ENCODE measurements at regions not wholly inside any gene's neighbourhood (a gene's known extent, or its start where the extent isn't known, plus 50 kb on each side); places are given as distances from the start of the nearest gene placed in this dataset.

- no peak for DNase-seq (ENCODE audit: low spot score)
These were observed 343.3 kb upstream of the RPS6KA3 start for GRCh38 chrX:20609916-20610415.

DNA sequence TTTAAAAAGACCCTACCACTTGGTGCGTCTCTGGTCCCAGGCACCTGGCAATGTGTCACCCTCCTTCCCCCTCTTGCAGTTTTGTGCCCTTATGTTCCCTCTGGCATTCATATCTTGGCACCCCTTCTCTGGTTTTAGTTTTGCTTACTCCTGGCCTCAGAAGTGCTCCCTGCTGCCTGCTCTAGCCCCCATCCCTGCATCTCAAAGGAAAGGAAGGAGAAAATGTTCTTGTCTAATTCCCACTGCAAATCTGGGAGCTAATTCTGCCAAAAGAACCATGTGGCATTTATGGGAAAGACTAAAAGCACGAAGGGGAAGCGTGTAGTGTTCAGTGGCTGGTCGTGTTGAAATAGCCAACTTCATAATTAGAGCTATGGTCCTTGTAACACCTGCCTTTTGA is 340.1 kb upstream of the RPS6KA3 start:
- no peak for DNase-seq (ENCODE audit: low spot score)

- no peak for DNase-seq (ENCODE audit: low spot score)
These were observed 330.1 kb upstream of the RPS6KA3 start for GRCh38 chrX:20596856-20597255.

GRCh38 chrX:20595928-20596575 is 329.3 kb upstream of the RPS6KA3 start:
- DNase-seq (ENCODE audit: low spot score) = no peak

GRCh38 chrX:20594985-20595384 is 328.3 kb upstream of the RPS6KA3 start:
- DNase-seq (ENCODE audit: low spot score) = no peak

DNA sequence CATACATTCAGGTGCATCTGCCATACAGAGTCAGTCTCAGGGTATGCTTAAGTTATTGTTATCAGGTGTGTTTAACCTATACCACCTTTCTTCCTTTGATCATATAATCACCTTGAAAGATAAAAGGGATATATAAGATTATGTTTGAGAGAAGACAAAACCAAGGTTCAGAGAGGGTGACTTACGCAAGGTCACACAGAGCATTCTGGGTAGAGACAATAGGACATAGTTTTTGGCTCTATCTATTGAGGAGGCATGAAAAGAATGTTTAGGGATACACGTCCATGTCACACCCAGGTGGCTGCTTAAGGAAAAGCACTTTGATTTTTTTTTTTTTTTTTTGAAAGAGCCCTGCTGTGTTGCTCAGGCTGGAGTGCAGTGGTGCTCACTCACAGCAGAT is 327.1 kb upstream of the RPS6KA3 start:
- no peak for DNase-seq (ENCODE audit: low spot score)

DNA sequence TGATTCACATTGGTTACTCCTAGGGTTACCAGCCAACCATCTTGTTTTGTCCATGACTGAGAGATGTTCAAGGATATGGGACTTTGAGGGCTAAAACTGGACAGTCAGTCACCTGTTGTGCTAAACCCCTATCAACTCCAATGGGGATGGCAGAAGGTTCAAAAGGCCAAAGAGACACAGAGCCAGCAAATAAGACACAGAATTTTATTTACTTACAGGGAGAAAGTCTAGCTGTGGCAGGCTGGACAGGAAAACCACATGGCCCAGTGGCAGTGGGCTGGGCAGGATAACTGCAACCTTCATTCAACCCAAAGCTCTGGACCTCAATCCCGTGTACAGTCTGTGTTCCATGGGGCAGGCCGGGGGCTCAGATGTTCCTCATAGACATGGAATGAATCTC is 326.7 kb upstream of the RPS6KA3 start:
- DNase-seq (ENCODE audit: low spot score) = no peak

DNA sequence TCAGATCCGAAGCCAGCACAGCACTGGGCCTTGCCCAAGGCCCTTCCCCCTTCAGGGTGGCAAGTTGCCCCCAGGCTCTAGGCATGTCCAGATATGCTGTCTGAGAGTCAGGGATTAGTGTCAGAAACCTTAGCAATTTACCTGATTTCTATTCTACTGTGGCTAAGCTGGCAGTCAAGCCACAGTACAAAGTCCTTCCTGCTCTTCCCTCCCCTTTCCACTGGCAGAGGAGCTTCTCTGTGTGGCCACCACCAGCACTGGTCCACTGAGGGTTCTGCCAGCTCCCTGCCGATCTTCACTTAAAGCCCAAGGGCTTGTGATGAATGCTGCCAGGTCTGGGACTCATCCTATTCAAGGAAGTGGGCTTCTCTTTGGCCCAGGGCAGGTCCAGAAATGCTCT is 324.5 kb upstream of the RPS6KA3 start:
- no peak for DNase-seq (ENCODE audit: low spot score)

DNA sequence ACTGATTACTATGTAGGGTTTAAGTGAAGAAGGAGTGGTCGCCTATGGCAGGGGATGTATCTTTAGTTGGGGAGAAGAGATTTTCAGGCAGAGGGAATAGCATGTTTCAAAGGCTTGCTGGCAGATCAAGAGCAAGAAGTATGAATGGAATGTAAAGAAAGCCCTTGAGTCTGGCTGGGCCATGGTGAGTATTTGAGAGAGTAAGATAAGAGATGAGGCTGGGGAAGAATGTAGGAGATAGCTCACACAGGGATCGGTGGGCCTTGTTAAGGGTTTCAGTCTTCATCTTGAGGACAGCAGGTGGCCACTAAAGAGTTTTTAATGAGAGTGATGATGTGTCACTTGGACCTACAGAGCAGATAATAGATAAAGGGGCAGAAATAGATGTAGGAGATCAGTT is 319.1 kb upstream of the RPS6KA3 start:
- DNase-seq (ENCODE audit: low spot score) = no peak

DNA sequence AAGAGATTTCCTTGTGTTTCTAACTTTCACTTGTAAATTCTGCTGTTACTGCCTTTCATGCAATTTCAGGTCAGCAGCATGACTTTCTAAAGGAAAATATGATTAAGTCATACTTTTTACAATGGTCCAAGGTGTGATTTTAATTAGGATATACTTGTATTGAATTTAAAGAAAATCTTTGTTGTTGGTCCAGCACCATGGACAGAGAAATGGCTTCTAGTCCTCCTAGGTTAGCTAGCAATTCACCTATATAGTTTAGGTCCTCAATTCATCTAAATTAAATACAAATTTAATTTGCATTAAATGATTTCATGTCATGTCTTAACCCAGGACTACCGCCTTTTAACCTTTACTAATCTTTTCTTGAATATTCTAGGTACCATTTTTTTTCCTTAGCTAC is 304.9 kb upstream of the RPS6KA3 start:
- no peak for DNase-seq (ENCODE audit: low spot score)

GRCh38 chrX:20567108-20567507 is 300.4 kb upstream of the RPS6KA3 start:
- no peak for DNase-seq (ENCODE audit: low spot score)

DNA sequence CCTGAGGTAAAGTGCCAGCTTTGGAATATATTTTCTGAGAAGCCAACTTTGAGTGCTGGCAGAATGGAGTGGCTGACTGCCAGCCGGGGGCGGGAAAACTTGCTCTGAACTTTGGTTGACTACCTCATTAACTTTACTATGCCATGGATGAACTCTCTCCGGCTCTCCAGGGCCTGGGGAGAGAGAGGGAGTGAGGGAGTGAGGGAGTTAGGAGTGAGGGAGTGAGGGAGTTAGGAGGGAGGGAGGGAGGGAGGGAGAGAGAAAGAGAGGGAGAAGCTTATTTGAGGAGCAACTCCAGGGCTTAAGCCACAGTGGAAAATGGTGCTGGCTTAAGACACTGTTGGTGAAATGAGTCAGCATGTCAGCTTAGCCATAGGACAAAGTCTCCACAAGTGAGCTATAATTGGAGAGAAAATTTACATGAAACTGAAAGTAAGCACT is 280.9 kb upstream of the RPS6KA3 start:
- DNase-seq (ENCODE audit: low spot score) = no peak

DNA sequence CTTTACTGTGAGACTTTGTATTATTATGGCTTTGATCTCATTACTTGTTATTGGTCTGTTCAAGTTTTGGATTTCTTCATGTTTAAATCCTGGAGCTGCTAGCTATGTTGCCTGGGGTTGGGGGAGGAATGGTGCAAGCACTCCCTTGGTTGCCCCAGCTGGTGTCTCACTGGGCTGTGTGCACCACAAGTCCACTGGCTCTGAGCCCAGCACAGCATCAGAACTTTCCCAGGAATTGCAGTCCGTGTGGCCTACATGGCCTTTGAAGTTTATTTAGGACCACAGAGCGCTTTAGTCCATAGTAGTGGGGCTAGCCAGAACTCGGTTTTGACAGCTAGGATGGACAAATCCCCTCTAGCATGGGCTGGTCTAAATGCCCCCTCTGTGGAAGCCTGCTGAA is 278.8 kb upstream of the RPS6KA3 start:
- no peak for DNase-seq (ENCODE audit: low spot score)

GRCh38 chrX:20542072-20542471 is 275.4 kb upstream of the RPS6KA3 start:
- no peak for DNase-seq (ENCODE audit: low spot score)

GRCh38 chrX:20538974-20539373 is 272.3 kb upstream of the RPS6KA3 start:
- no peak for DNase-seq (ENCODE audit: low spot score)

DNA sequence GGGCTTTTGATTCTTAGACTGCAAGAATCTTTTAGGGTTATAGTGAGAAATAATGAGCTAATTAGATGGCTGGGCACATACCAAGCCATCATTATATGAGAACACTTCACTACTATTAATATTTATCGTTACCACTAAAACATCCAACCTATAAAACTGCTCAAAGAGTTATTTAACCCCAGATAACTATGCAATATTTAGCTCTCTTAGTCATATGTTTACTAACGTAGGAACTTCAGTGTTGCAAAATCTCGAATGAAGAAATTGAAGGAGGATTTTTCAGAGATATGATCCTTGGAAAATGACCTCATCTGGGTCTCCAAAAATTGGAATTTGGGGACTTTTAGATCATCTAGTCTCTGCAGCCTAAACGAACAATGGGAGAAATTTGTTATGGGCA is 265.0 kb upstream of the RPS6KA3 start:
- no peak for DNase-seq (ENCODE audit: low spot score)

GRCh38 chrX:20530406-20530921 is 263.8 kb upstream of the RPS6KA3 start:
- peak; percentile 37 for DNase-seq (ENCODE audit: low spot score)

- no peak for DNase-seq (ENCODE audit: low spot score)
These were observed 263.0 kb upstream of the RPS6KA3 start for GRCh38 chrX:20529711-20530110.

- DNase-seq (ENCODE audit: low spot score) = no peak
These were observed 262.6 kb upstream of the RPS6KA3 start for GRCh38 chrX:20529301-20529700.

DNA sequence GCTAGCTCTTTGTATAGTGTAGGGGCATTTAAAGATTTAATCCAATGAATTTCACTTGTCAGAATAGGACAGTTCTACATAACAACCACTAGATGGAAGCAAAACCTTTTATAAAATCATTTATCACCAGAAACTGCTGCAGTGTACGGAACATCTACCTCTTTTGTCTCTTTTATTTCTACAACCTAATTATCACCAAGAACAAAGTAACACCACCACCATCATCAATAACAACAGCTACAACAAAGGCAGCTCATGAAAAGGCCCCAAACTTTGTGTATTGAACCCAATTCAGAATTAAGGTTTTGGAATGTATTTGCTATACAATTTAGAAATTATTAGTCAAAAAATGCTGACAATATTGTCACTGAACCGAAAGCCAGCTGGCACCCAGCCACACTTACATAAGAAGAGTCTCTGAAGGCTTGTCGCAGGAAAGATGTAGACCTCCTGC is 260.9 kb upstream of the RPS6KA3 start:
- no peak for DNase-seq (ENCODE audit: low spot score)

- no peak for DNase-seq (ENCODE audit: low spot score)
These were observed 260.3 kb upstream of the RPS6KA3 start for GRCh38 chrX:20527041-20527440.

GRCh38 chrX:20523626-20524312 is 257.1 kb upstream of the RPS6KA3 start:
- DNase-seq (ENCODE audit: low spot score) = no peak

DNA sequence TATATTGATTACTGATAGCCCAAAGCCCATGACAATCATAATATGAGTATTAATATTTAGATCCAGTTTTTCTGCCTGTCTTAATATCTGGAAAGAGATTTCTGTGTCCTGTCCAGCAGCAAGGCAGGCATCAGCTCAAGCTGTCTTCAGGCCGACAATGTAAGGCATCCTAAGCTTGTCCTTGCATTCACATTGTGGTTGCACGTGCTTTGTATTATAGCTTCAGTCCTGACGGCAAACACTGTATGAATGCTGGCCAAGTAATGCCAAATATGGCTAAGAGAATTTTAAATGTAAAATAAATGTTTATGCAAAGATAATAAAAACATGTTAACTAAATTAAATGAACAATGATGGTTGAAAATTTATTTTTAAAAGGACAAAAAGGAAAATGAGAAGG is 255.7 kb upstream of the RPS6KA3 start:
- no peak for DNase-seq (ENCODE audit: low spot score)
